Jurkat, Clone E6-1 (cell line): ENCODE measurements at regions not wholly inside any gene's neighbourhood (a gene's known extent, or its start where the extent isn't known, plus 50 kb on each side); places are given as distances from the start of the nearest gene placed in this dataset.
"Not testable (repeated sequence)": the region's sequence is repeated elsewhere in the genome, so short reads cannot be mapped to it uniquely, and the experiment has no call there.

Source experiments
- DNase-seq: peaks from one replicate; pipeline ENCODE4 v3.0.0-alpha.2; 2011; ENCODE audit warnings: low read depth, low spot score
- H3K4me3 ChIP-seq: 2 replicates; pipeline ENCODE4 v1.5.1; 2011; ENCODE audit warnings: mild to moderate bottlenecking, low read length, control low read depth, moderate library complexity

DNA sequence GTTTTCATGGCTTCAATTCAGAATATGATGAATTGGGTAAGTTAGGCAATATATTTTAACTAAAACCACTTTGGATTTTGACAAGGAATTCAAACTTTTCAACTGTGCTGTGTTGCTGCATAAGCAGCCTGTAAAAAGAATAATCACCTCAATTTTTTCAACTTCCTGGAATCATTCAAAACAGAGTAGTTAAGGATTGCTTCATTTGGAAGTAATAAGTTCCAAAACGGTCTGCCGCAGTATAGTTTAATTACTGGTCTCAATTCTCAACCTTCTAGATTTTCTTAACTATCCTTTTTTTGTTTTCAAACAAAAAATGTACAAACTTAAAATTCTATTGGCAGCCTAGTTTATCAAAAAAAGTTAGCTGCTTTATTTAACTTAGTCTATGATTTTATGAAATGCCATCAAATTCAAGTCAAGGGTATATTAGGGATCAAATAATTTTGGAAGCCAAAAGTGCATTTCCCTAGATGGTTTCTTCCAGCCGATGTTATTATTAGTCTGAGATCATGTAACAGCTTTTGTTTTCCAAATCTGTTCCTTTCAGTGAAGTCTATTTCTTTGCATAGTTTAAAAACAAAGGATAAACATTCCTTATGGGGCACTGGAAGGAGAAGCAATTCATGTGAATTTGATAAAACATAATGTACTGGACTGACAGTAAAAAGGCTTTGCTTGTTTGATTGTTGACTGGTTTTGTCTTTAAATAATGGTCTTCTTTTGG lies 76.1 kb upstream of the ETAA1 start:
- no peak for DNase-seq
- no peak overlapping the region for H3K4me3 ChIP-seq

DNA sequence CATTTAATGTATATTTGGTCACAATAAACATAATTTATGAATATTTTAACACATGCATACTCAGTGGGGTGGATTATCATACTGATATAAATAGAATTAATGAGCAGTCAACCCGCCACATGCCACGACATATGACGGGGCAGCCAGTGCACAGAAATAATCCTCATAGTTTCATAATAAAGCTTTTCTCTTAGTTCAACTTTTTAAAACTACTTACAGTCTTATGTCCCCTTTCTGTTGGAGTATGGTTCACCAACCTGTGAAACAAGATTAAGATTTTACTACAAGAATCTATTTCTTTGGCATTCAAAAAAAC lies 75.6 kb upstream of the ETAA1 start:
- no peak for DNase-seq
- H3K4me3 ChIP-seq = no peak overlapping the region

DNA sequence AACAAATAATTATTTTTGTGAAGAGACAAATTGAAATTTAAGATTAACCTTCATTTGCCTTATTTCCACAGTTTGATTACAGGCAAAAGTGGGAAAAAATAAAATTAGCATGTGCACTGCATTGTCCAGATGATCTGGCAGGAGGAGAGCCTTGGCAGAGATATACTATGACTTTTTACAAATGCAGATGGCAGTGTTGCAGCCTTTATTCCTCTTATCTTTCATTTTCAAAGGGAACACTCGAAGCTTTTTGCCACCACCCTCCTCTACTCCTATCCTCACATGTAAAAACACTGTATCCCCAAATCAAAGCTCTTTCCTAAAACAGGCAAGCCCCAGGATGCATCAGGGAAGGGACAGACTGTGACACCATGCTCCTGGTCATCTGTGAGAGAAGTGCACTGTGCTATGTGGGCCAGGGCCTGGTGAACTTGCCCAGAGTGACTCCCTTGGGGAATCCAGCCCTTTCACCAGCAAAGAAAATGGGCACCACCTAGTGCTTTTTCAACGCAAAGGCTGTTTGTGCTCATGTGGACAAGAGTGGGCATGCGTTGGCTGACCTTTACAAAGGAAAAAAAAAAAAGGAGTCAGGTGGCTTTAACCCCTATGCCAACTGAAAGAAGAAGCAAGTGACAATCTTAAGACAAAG lies 74.7 kb upstream of the ETAA1 start:
- no peak overlapping the region for H3K4me3 ChIP-seq
- no peak for DNase-seq

DNA sequence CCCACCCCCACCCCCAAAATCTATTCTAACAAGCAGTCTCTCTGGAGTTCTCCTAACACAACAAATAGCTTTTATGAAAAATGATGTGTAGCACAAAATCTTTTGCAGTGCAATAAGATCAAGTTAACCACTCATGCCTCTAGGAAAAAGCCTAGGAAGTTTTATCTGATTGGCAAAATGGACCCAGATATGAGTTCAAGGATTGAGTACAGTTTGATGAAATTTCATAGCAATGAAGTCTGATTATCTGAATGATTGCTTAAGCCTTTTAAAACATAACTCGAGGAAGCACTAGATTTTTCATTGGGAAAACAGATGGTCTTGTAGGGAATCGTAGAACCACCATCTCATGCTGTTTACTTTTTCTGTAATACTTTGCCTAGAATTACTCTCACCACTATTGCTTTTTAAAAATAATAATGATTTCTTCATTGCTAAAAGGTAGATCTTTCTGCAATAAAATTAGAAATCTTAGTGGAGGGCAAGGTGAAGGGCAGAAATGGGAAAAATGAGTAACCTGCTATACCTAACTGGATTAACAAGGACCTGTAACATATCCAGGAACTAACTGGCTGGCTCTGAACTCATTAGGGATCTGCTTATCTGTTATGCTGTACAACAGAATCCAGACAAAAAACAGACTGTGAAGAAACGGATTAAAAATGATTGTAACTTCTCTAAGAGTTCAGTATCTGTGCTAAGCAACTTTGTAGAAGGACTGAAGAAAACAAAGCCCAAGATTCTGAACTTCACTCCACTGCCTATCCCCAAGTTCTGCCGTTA lies 73.7 kb upstream of the ETAA1 start:
- no peak for DNase-seq
- H3K4me3 ChIP-seq = no peak overlapping the region

DNA sequence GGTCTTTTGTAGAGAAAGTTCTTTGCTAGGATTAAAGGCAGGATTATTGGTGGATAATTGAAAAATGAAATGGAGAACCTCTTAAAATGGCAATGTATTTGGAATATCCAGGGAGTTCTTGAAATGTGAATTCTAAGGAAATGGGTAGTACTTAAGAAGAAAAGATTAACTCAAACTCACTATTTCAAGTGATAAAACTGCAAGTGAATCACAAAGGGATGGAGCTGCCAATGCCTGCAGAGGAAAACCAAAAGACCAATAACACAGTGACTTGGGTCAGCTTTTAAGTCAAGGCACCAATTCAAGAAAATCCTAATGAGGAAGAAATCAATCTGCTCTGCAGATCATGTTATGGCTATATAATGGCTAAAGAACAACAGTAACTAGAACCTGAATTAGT lies 67.6 kb upstream of the ETAA1 start:
- DNase-seq = no peak
- H3K4me3 ChIP-seq = no peak overlapping the region

DNA sequence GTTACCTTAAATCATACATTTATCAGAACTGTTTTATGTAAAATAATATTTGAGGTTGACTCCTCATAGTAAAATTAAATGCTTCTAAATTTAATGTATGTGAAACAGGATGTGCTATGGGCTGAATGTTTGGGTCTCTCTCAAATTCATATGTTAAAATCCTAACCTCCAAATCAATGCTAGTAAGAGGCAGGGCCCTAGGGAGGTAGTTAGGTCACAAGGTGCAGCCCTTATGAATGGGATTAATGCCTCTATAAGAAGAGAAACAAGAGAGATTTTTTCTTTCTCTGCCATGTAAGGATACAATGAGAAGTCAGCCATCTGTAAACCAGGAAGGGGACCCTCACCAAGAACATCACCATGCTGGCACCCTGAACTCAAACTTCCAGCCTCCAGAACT lies 67.2 kb upstream of the ETAA1 start:
- H3K4me3 ChIP-seq = no peak overlapping the region

DNA sequence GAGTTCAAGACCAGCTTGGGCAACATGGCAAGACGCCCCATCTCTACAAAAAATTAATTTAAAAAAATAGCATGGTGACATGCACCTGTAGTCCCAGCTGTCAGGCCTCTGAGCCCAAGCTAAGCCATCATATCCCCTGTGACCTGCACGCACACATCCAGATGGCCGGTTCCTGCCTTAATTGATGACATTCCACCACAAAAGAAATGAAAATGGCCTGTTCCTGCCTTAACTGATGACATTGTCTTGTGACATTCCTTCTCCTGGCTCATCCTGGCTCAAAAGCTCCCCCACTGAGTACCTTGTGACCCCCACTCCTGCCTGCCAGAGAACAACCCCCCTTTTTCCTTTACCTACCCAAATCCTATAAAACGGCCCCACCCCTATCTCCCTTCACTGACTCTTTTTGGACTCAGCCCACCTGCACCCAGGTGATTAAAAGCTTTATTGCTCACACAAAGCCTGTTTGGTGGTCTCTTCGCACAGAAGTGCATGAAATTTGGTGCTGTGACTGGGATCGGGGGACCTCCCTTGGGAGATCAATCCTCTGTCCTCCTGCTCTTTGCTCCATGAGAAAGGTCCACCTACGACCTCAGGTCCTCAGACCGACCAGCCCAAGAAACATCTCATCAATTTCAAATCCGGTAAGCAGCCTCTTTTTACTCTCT lies 65.6 kb upstream of the ETAA1 start:
- H3K4me3 ChIP-seq = not testable (repeated sequence)

More for the DNA sequence above, 67.2 kb upstream of the ETAA1 start:
- DNase-seq = no peak

DNA sequence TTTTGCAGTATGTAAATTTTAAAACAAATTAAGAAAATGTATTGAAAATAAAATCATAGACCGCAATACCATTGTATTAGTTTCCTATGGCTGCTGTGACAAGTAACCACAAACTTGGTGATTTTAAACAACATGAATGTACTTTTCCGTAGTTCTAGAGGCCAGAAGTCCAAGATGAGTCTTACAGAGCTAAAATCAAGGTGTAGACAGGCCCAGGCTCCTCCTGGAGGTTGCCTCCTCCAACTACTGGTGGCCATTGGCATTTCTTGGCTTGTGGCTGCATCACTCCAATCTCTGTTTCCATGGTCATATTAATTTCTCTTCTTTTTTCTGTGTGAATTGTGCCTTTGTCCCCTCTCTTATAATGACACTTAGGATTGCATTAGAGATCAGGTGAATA lies 59.2 kb upstream of the ETAA1 start:
- no peak for DNase-seq
- no peak overlapping the region for H3K4me3 ChIP-seq

More for the DNA sequence above, 65.6 kb upstream of the ETAA1 start:
- DNase-seq = not testable (repeated sequence)

DNA sequence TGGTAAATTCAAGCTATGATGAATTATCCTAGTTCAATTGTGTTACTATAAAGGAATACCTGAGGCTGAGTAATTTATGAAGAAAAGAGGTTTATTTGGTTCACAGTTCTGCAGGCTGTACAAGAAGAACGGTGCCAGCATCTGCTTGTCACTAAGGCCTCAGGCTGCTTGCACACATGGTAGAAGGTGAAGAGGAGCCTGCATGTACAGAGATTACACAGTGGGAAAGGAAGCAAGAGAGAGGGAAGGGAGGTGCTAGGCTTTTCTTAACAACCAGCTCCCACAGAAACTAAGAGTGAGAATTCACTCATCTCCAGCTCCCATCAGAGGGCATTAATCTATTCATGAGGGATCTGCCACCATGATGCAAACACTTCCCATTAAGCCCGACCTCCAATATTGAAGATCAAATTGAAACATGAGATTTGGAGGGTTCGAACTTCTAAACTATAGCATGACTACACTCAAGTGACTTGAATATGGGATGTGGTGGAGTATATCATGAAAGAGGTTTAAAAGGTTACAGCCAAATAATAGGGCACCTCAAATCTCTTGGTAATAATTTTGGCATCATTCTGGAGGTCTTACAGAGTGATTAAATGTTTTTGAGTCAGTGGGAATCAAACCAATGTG lies 58.4 kb upstream of the ETAA1 start:
- H3K4me3 ChIP-seq = no peak overlapping the region
- DNase-seq = no peak

DNA sequence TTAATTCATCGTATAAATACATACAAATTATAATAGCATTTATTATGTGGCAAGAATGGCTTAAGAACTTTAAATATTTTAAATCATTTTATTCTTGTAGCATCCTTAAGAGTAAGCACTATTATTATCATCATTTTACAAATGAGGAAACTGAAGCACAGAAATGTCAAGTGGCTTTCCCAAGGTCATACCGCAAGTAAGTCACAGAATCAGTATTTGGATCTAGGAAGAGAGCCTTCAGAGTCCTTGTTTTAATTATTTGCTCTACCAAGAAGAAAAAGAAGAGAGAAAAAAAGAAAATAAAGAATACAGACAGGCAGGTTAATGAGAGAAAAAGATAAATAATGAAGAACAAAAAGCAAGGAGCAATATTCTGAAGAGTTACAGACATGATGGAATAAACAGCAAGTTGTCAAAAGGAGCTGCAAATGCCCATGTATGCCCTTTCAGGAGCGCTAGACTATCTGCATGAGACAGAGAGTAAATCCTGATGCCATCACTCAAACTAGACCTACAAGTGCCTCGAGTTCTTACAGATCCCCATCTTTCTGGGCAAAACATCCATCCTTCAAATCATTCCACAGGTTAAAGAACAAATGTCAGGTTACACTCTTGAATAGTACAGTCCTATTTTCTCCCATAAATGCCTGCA lies 57.8 kb upstream of the ETAA1 start:
- DNase-seq = no peak
- no peak overlapping the region for H3K4me3 ChIP-seq

DNA sequence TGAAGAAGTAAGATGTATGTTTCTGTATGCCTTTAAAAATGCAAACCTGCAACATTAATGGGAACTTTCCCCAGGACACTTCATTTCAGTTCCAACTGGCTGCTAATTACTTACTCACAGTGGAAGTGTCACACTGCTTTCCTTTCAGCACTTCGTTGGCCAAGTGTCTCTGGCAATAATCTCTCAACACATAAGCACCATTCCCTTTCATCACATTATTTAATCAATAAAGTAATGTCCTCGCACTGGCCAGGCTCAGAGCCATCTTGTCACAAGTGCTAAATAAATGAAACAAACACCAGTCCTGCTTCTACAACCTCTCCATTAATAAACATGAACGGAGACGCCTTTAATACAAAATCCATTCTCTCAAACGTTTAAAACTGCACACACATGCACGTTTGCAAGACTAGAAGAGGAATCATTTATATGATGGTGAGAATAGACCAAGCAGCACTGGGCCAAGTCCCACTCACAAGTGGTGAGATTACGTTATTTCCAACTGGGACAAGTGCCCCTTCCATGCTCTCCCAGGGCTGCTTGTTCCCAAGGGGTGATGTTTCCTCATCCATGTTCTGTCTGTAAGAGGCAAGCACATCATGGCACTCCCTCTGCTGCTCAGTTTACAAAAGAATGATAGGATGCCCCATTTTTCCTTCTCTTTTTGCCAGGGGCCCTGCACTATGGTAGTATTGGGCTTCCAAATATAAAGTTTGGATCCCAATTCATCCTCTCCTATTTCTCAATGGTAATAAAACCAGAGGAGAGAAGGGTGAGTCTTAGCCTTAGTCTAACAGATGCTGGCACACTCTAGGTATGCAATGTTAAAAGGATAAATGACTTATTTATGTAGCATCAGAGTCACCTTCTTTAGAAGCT lies 56.8 kb upstream of the ETAA1 start:
- DNase-seq = no peak
- H3K4me3 ChIP-seq = no peak overlapping the region

DNA sequence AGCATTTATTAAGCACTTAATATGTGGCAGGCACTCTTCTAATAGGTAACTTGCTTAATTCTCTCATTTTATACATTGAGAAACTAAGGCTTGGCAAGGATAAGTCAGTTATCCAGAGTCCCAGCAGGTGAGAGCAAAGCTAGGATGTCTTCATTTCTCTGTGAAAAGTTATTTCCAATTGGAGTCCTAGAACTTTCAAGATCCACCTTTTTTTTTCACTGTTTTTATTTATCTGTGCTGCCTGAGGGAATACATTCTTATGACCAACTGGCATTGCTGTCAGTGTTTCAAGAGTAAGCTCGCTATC lies 56.2 kb upstream of the ETAA1 start:
- no peak for DNase-seq
- H3K4me3 ChIP-seq = no peak overlapping the region

DNA sequence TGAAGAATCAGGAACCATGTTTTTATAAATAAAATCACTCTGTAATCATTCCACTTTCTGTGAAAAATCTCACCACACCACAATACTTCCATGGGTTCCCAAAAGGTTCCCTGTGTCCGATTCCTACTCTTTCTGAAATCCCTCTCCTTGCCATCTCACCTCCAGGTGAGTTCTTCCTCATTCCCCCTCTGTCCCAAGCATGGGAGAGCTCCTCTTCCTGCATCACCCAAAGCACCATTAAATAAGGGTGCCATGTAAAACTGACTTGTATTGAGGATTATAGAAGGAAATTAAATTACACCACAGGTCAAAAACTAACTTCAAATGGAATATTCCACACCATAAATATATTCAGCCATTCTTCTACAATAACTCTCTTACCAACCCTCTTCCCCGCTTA lies 55.8 kb upstream of the ETAA1 start:
- DNase-seq = no peak
- no peak overlapping the region for H3K4me3 ChIP-seq

DNA sequence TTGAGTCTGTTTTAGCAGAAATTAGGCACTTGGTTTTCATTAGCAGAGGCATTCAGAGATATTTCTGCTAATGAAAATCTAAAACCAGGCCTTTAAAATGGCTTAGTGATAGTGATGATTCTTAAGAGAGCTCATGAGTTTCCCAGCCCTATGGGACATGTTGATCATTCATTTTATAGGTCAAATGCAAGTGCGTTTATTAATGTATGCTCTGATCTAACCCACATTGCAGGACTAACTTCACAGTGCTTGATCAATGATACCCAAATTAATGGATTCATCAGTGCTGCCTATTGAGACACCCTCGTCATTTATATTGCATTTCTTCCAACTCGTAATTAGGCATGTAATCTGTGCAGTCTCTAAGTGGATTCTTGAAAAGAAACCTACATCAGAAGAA lies 54.7 kb upstream of the ETAA1 start:
- H3K4me3 ChIP-seq = no peak overlapping the region
- no peak for DNase-seq

DNA sequence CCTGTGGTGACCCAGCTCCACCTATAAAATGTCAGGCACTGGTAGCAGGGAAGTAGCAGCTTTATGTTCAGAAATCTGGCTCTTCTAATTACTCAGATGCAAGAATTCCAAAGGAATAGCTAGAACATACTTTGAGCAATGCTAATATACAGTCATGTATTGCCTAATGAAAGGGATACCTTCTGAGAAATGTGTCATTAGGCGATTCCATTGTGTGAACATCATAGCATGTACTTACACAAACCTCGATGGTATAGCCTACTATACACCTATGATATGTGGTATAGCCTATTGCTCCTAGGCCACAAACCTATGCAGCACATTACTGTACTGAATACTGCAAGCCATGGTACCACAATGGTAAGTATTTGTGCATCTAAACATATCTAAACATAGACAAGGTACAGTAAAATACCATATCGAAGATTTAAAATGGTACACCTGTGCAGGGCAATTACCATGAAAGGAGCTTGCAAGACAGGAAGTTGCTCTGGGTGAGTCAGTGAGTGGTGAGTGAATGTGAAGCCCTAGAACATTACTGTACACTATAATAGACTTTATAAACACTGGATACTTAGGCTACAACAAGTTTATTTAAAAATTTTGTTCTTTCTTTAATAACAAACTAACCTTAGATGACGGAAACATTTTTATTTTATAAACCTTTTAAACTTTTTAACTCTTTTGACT lies 50.3 kb upstream of the ETAA1 start:
- H3K4me3 ChIP-seq = no peak overlapping the region
- no peak for DNase-seq
